SU-DHL-6 (cell line): ENCODE measurements at regions not wholly inside any gene's neighbourhood (a gene's known extent, or its start where the extent isn't known, plus 50 kb on each side); places are given as distances from the start of the nearest gene placed in this dataset.
"Not testable (repeated sequence)": the region's sequence is repeated elsewhere in the genome, so short reads cannot be mapped to it uniquely, and the experiment has no call there.

Experiments
- CTCF ChIP-seq: fragments of 200-600 bp; sonication (generic); IDR thresholded peaks from one replicate; pipeline ENCODE4 v1.5.1; 2017; ENCODE audit warnings: antibody characterized with exemption, mild to moderate bottlenecking, low read length, moderate library complexity; ENCODE audit not compliant: insufficient read depth, poor library complexity, severe bottlenecking
- EZH2phosphoT487 ChIP-seq: fragments of 200-600 bp; sonication (generic), shearing (Covaris generic); conservative IDR thresholded peaks from 2 replicates; pipeline ENCODE4 v1.6.1; 2018; ENCODE audit warnings: mild to moderate bottlenecking, antibody characterized with exemption, low read length, moderate library complexity, mixed read lengths

- not testable (repeated sequence) for TF ChIP-seq CTCF, EZH2phosphoT487
Measured at GRCh38 chr14:105589926-105590185, 63.5 kb downstream of the TMEM121 start.
